Thoracic aorta (tissue), 2 donors: ENCODE measurements at regions not wholly inside any gene's neighbourhood (a gene's known extent, or its start where the extent isn't known, plus 50 kb on each side); places are given as distances from the start of the nearest gene placed in this dataset.

Experiments used
- ATAC-seq: fragments of 150-250 bp; one replicate; pipeline ENCODE4 v1.8.0; 2017; ENCODE audit warnings: low read depth; ENCODE audit not compliant: insufficient number of reproducible peaks, low FRiP score
- DNase-seq: peaks from one replicate; pipeline ENCODE4 v3.0.0-alpha.2; 2020; ENCODE audit warnings: low spot score
- H3K27ac ChIP-seq, 2 donors: fragments of 200-600 bp; sonication (generic); 1 replicate in 1 of 2; 2 replicates in 1 of 2; pipeline ENCODE4 v1.5.1; 2016; ENCODE audit warnings: mild to moderate bottlenecking in 2 of 2, moderate library complexity in 2 of 2
- H3K27me3 ChIP-seq: fragments of 200-600 bp; sonication (generic); replicated peaks from 2 replicates; pipeline ENCODE4 v1.6.0; 2016; ENCODE audit warnings: mild to moderate bottlenecking; ENCODE audit not compliant: insufficient read depth
- H3K36me3 ChIP-seq: fragments of 200-600 bp; sonication (generic); one replicate; pipeline ENCODE4 v1.5.1; 2016
- H3K4me1 ChIP-seq, 2 donors: fragments of 200-600 bp; sonication (generic); 1 replicate in 1 of 2; 2 replicates in 1 of 2; pipeline versions ENCODE4 v1.5.1 to v1.6.0; 2016; ENCODE audit warnings: low read depth in 2 of 2, mild to moderate bottlenecking in 1 of 2; ENCODE audit not compliant: control insufficient read depth in 1 of 2
- H3K4me3 ChIP-seq: fragments of 200-600 bp; sonication (generic); 2 replicates; pipeline ENCODE4 v1.5.1; 2016; ENCODE audit warnings: mild to moderate bottlenecking
- H3K9me3 ChIP-seq: fragments of 200-600 bp; sonication (generic); 2 replicates; pipeline ENCODE4 v1.5.1; 2016
- TF ChIP-seq, protein P1 (sequence below): fragments of 200-600 bp; sonication (generic); IDR thresholded peaks from one replicate; pipeline ENCODE4 v1.5.1; 2019; ENCODE audit warnings: antibody characterized with exemption

GRCh38 chr21:16650714-16651366 is 862.0 kb upstream of the CXADR start:
- Histone ChIP-seq H3K4me3 (no peak overlapping the region), H3K27me3 (no peaks in the 10 kb centered on the region), H3K9me3 (no peaks in the 10 kb centered on the region), H3K36me3 (no peaks in the 10 kb centered on the region), H3K27ac (no peak overlapping the region), H3K4me1 (no peaks in the 10 kb centered on the region)
- TF ChIP-seq, protein P1, sequence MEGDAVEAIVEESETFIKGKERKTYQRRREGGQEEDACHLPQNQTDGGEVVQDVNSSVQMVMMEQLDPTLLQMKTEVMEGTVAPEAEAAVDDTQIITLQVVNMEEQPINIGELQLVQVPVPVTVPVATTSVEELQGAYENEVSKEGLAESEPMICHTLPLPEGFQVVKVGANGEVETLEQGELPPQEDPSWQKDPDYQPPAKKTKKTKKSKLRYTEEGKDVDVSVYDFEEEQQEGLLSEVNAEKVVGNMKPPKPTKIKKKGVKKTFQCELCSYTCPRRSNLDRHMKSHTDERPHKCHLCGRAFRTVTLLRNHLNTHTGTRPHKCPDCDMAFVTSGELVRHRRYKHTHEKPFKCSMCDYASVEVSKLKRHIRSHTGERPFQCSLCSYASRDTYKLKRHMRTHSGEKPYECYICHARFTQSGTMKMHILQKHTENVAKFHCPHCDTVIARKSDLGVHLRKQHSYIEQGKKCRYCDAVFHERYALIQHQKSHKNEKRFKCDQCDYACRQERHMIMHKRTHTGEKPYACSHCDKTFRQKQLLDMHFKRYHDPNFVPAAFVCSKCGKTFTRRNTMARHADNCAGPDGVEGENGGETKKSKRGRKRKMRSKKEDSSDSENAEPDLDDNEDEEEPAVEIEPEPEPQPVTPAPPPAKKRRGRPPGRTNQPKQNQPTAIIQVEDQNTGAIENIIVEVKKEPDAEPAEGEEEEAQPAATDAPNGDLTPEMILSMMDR = no peak
- DNase-seq = no peak
- ATAC-seq = no peak

DNA sequence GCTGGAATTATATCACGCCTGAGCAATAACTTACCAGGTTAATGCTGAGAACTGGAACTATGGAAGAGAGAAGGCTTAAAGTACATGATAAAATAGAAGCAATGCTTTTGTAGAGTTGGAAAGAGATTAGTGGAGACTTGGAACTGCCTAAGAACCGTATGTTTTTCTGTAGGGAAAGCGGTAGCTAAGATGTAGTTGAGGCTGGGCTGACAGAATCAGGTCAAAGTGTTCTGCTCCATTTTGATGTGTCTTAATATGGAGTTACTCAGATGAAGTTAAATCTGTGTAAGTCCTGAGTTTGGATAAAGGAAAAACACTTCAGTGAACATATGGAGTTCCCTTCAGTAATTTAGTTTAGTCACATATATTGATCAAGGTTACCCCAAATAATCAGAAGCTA is 860.9 kb upstream of the CXADR start:
- H3K9me3 ChIP-seq = no peaks in the 10 kb centered on the region
- H3K36me3 ChIP-seq = no peaks in the 10 kb centered on the region
- H3K4me3 ChIP-seq = no peak overlapping the region
- TF ChIP-seq, protein P1 = no peak
- DNase-seq (no peak), ATAC-seq (no peak)
- H3K27ac ChIP-seq = no peak overlapping the region
- no peaks in the 10 kb centered on the region for H3K27me3 ChIP-seq
- H3K4me1 ChIP-seq = no peaks in the 10 kb centered on the region

GRCh38 chr21:16663436-16663835 is 849.4 kb upstream of the CXADR start:
- no peaks in the 10 kb centered on the region for H3K9me3 ChIP-seq
- no peak overlapping the region for H3K4me3 ChIP-seq
- no peaks in the 10 kb centered on the region for H3K4me1 ChIP-seq
- H3K27me3 ChIP-seq = no peaks in the 10 kb centered on the region
- no peak for DNase-seq
- H3K36me3 ChIP-seq = no peaks in the 10 kb centered on the region
- ATAC-seq = no peak
- TF ChIP-seq, protein P1 = no peak
- H3K27ac ChIP-seq = no peak overlapping the region

GRCh38 chr21:16667395-16667794 is 845.4 kb upstream of the CXADR start:
- Histone ChIP-seq H3K36me3 (no peaks in the 10 kb centered on the region), H3K27ac (no peak overlapping the region), H3K4me3 (no peak overlapping the region), H3K4me1 (no peaks in the 10 kb centered on the region), H3K27me3 (no peaks in the 10 kb centered on the region), H3K9me3 (no peaks in the 10 kb centered on the region)
- TF ChIP-seq, protein P1 = no peak
- DNase-seq (no peak), ATAC-seq (no peak)

DNA sequence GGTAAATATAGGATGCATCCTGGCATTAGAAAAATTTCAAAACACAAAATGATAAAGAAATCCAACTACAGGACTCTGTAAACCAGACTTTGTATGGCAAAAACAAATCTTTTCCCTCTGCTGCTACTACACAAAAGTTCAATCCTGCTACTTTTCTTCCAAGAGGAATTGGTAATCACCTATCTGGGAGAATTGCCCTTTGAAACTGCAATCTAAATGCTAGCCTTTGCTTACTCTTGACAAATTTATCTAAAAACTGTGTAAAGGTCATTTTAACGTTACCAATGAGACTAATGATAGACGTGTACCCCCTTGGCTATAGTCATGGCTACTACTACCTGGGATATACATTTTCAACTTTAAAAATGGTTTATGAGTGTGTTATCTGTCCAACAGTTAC is 837.9 kb upstream of the CXADR start:
- Histone ChIP-seq H3K36me3 (no peaks in the 10 kb centered on the region), H3K27me3 (no peaks in the 10 kb centered on the region), H3K27ac (no peak overlapping the region), H3K4me1 (no peaks in the 10 kb centered on the region), H3K9me3 (no peaks in the 10 kb centered on the region), H3K4me3 (no peak overlapping the region)
- TF ChIP-seq, protein P1 = no peak
- ATAC-seq (no peak), DNase-seq (no peak)
